ENCODE measurements at regions not wholly inside any gene's neighbourhood (a gene's known extent, or its start where the extent isn't known, plus 50 kb on each side); places are given as distances from the start of the nearest gene placed in this dataset.

DNA sequence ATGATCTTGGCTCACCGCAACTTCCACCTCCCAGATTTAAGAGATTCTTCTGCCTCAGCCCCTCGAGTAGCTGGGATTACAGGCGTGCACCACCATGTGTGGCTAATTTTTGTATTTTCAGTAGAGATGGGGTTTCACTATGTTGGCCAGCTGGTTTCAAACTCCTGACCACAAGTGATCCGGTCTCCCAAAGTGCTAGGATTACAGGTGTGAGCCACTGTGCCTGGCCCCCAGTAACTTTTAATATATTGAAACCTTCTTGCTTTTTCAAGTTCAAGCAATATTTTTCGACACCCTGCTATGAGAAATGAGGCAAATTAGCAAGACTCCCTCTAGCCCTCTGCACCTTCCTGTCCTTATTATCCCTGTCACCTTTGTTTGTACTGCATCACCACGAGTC, 144.0 kb downstream of the EVX1 start:
- TF ChIP-seq, protein P1, sequence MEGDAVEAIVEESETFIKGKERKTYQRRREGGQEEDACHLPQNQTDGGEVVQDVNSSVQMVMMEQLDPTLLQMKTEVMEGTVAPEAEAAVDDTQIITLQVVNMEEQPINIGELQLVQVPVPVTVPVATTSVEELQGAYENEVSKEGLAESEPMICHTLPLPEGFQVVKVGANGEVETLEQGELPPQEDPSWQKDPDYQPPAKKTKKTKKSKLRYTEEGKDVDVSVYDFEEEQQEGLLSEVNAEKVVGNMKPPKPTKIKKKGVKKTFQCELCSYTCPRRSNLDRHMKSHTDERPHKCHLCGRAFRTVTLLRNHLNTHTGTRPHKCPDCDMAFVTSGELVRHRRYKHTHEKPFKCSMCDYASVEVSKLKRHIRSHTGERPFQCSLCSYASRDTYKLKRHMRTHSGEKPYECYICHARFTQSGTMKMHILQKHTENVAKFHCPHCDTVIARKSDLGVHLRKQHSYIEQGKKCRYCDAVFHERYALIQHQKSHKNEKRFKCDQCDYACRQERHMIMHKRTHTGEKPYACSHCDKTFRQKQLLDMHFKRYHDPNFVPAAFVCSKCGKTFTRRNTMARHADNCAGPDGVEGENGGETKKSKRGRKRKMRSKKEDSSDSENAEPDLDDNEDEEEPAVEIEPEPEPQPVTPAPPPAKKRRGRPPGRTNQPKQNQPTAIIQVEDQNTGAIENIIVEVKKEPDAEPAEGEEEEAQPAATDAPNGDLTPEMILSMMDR (IDR thresholded peaks at IDR 0.05 in 2 of 3, conservative IDR thresholded peaks at IDR 0.05 in 1 of 3; ENCODE audit: borderline replicate concordance in 1 of 3, insufficient read depth in 1 of 3, low read depth in 2 of 3, low read length in 2 of 3) = no peak
- TF ChIP-seq EZH2 (IDR thresholded peaks at IDR 0.05) (no peak), SP1 (IDR thresholded peaks at IDR 0.05; ENCODE audit: low read depth) (no peak), POLR2A (IDR thresholded peaks at IDR 0.05; ENCODE audit: borderline replicate concordance, extremely low read depth, insufficient read depth, insufficient read length) (no peak), JUND (IDR thresholded peaks at IDR 0.05) (no peak)
